ENCODE measurements at regions not wholly inside any gene's neighbourhood (a gene's known extent, or its start where the extent isn't known, plus 50 kb on each side); places are given as distances from the start of the nearest gene placed in this dataset.

DNA sequence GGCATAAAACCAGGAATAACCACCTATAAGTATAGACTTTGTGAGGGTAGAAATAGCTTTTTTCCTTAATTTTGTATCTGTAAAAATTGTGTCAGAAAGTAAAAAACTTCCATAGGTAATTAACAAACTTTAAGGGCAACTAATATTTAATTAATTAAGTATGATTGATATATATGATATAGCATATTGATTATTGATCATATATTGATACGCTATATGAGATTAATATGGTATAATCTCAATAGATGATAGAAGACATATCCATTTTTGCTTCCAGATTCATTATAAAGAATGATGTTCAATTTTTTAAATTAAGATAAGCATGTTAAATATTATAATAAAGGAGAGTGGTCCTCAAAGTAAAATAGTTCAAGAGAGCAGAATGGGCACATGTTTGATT lies 99.3 kb upstream of the VAV3 start:
- ChIA-PET CTCF (ENCODE audit: partially characterized antibody) (interaction anchor here (0.8 kb wide), 1 partner anchor 23 kb away, joined by 3 read pairs; no protein-coding TSS in a partner anchor), POLR2A (ENCODE audit: partially characterized antibody) (no interaction called here)
- Histone ChIP-seq H3K9ac (replicated peaks in 1 of 4; ENCODE audit: extremely low read depth in 1 of 4, low read depth in 3 of 4, low read length in 3 of 4) (no peak overlapping the region), H2BK5ac (ENCODE audit: low read depth, low read length) (no peak overlapping the region), H3K23ac (ENCODE audit: insufficient read length) (no peak overlapping the region), H2BK20ac (ENCODE audit: low read length) (no peak overlapping the region), H3K23me2 (ENCODE audit: low read depth, low read length) (no peaks in the 10 kb centered on the region), H3K36me3 (ENCODE audit: control insufficient read depth in 2 of 4, insufficient read depth in 4 of 4, low read length in 3 of 4) (no peaks in the 10 kb centered on the region), H3K27me3 (replicated peaks in 1 of 4; ENCODE audit: control insufficient read depth in 3 of 4, extremely low read depth in 1 of 4, insufficient read depth in 3 of 4, low read length in 3 of 4) (no peaks in the 10 kb centered on the region), H4K20me1 (replicated peaks in 1 of 2; ENCODE audit: control insufficient read depth in 1 of 2, insufficient read depth in 2 of 2, low read length in 2 of 2) (no peaks in the 10 kb centered on the region), H3K4me2 (ENCODE audit: insufficient read depth in 1 of 2, low read depth in 2 of 2, low read length in 2 of 2) (no peak overlapping the region), H3K18ac (ENCODE audit: extremely low read depth, low read length) (no peak overlapping the region), H3K79me1 (ENCODE audit: low read depth, low read length) (no peaks in the 10 kb centered on the region), H3K27ac (ENCODE audit: low read depth, low read length) (no peak overlapping the region), H2AK5ac (ENCODE audit: low read depth, low read length) (no peak overlapping the region), H3K14ac (ENCODE audit: insufficient read length) (no peak overlapping the region), H3K79me2 (ENCODE audit: control insufficient read depth in 1 of 2, insufficient read depth in 2 of 2, low read length in 2 of 2) (no peaks in the 10 kb centered on the region), H3K9me3 (ENCODE audit: insufficient read depth in 2 of 2, low read depth in 1 of 2, low read length in 1 of 2) (0 out of 4 replicates have a peak, but pooled peaks cover 0 to 2% of the 10 kb centered on the region in 2 experiments), H4K91ac (replicated peaks; ENCODE audit: insufficient read length, low read length) (no peak overlapping the region), H2AFZ (ENCODE audit: low read length) (no peak overlapping the region), H2BK120ac (replicated peaks; ENCODE audit: low read depth, low read length) (no peak overlapping the region), H3K4ac (replicated peaks; ENCODE audit: insufficient read length, low read depth, low read length) (no peak overlapping the region), H2BK15ac (ENCODE audit: low read length) (no peak overlapping the region), H3K4me3 (ENCODE audit: extremely low read depth in 1 of 4, insufficient read depth in 2 of 4, low read depth in 3 of 4, low read length in 4 of 4) (no peak overlapping the region), H3K56ac (replicated peaks; ENCODE audit: insufficient read length, low read depth, low read length) (no peak overlapping the region), H3K4me1 (replicated peaks in 1 of 4; ENCODE audit: control insufficient read depth in 3 of 4, insufficient read depth in 4 of 4, low read length in 3 of 4) (no peaks in the 10 kb centered on the region), H4K8ac (ENCODE audit: extremely low read depth, insufficient read depth, low read length) (no peak overlapping the region), H2BK12ac (ENCODE audit: low read depth, low read length) (no peak overlapping the region), H4K5ac (ENCODE audit: insufficient read length, low read depth, low read length) (no peak overlapping the region)
- no peak for FAIRE-seq
- no peak for DNase-seq (ENCODE audit: low read depth in 1 of 2, low spot score in 2 of 2)
- 24% methylated on average over 1 of the region's 1 CpG; no CpG with 5 or more reads in 1 of the 2 experiments for WGBS, 2 experiments (ENCODE audit: extremely low coverage in 1 of 2, insufficient coverage in 1 of 2, insufficient read length in 1 of 2, insufficient replicate concordance in 2 of 2, low coverage in 1 of 2, low lambda C conversion rate in 2 of 2, missing lambda C conversion rate in 1 of 2)
- TF ChIP-seq RFX5 (IDR thresholded peaks at IDR 0.05; ENCODE audit: borderline replicate concordance, low read depth, low read length) (no peak), SUZ12 (IDR thresholded peaks at IDR 0.05; ENCODE audit: low read length) (no peak), EGR1 (IDR thresholded peaks at IDR 0.05; ENCODE audit: borderline replicate concordance, low read depth, low read length) (no peak), BACH1 (IDR thresholded peaks at IDR 0.05; ENCODE audit: low read length) (no peak), POU5F1 (IDR thresholded peaks at IDR 0.05; ENCODE audit: low read depth, low read length) (no peak), BCL11A (IDR thresholded peaks at IDR 0.05; ENCODE audit: low read depth in 2 of 2, low read length in 2 of 2) (no peak), RNF2 (IDR thresholded peaks at IDR 0.05; ENCODE audit: borderline replicate concordance, low read depth, low read length, missing control alignments, poor library complexity, severe bottlenecking) (no peak), ZNF274 (IDR thresholded peaks at IDR 0.05; ENCODE audit: borderline replicate concordance, extremely low read depth, low read length) (no peak), POLR2A (IDR thresholded peaks at IDR 0.05; ENCODE audit: control extremely low read depth in 1 of 2, low read depth in 2 of 2, low read length in 2 of 2) (no peak), SIRT6 (IDR thresholded peaks at IDR 0.05; ENCODE audit: low read length) (no peak), KDM5A (IDR thresholded peaks at IDR 0.05; ENCODE audit: low read length) (no peak), JUN (IDR thresholded peaks at IDR 0.05; ENCODE audit: low read depth, low read length) (no peak), KDM4A (IDR thresholded peaks at IDR 0.05; ENCODE audit: low read depth, low read length, severe bottlenecking) (no peak), SIX5 (IDR thresholded peaks at IDR 0.05; ENCODE audit: low read depth, low read length) (no peak), JUND (IDR thresholded peaks at IDR 0.05; ENCODE audit: low read length) (no peak)
